Epithelial cell of proximal tubule (primary cell): ENCODE measurements at regions not wholly inside any gene's neighbourhood (a gene's known extent, or its start where the extent isn't known, plus 50 kb on each side); places are given as distances from the start of the nearest gene placed in this dataset.
"Not testable (repeated sequence)": the region's sequence is repeated elsewhere in the genome, so short reads cannot be mapped to it uniquely, and the experiment has no call there.

Experiments
- DNase-seq: peaks from one replicate; pipeline ENCODE4 v3.0.0-alpha.2; 2011; ENCODE audit warnings: low read depth
- H3K4me3 ChIP-seq: 2 replicates; pipeline ENCODE4 v1.5.1; 2011; ENCODE audit warnings: low read depth, mild to moderate bottlenecking, low read length

DNA sequence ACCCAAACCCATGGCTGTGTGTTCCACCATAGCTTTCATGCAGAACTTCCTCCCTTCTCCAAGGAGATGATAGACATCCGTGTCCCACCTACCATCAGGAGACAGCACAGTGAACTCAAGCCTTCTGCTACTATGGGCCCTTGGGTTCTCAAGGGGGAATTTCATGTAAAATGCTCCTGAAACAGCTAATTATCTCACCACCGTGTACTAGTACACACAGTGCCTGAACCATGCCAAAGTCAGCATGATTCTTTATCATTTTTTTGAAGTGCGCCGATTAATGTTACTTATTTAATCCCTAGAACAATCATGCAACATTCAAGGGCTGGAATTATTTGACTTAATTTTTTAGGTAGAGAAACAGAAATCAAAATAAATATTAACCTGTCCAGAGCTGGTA lies 147.2 kb downstream of the PPIAL4A start:
- H3K4me3 ChIP-seq, DNase-seq: not testable (repeated sequence)

- not testable (repeated sequence) for H3K4me3 ChIP-seq, DNase-seq
Observed at GRCh38 chr1:121040974-121041373, 143.2 kb downstream of the FAM72B start.

DNA sequence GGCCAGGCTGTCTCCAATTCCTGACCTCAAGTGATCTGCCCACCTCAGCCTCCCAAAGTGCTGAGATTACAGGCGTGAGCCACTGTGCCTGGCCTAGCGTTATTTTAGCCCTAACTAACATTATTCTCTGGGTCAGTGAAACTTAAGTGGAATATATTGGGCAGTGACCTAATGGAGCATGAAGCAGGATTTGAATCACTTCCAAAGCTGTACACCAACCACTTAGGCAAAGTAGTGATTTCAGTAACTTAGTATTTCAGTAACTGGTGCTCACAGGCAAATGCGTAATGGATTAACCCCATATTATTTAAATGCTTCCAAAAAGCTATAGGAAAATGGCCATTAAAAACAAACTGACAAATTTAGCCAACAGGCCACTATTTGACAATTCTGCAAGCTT lies 142.6 kb downstream of the FAM72B start:
- DNase-seq, result peak; percentile 0
- H3K4me3 ChIP-seq, result not testable (repeated sequence)

- DNase-seq, H3K4me3 ChIP-seq: not testable (repeated sequence)
Observed at GRCh38 chr1:121042882-121043281, 141.3 kb downstream of the FAM72B start.

- DNase-seq, H3K4me3 ChIP-seq: not testable (repeated sequence)
Observed at GRCh38 chr1:121048293-121048752, 135.8 kb downstream of the FAM72B start.

- DNase-seq, H3K4me3 ChIP-seq: not testable (repeated sequence)
Observed at GRCh38 chr1:121048769-121049443, 135.2 kb downstream of the FAM72B start.

GRCh38 chr1:121050097-121050496 lies 134.0 kb downstream of the FAM72B start:
- H3K4me3 ChIP-seq, DNase-seq: not testable (repeated sequence)

GRCh38 chr1:121051161-121051790 lies 132.9 kb downstream of the FAM72B start:
- not testable (repeated sequence) for H3K4me3 ChIP-seq, DNase-seq

GRCh38 chr1:121052081-121052660 lies 132.0 kb downstream of the FAM72B start:
- not testable (repeated sequence) for H3K4me3 ChIP-seq, DNase-seq

GRCh38 chr1:121054928-121055327 lies 129.2 kb downstream of the FAM72B start:
- not testable (repeated sequence) for H3K4me3 ChIP-seq, DNase-seq

- not testable (repeated sequence) for H3K4me3 ChIP-seq, DNase-seq
Observed at GRCh38 chr1:121066925-121067324, 117.2 kb downstream of the FAM72B start.

DNA sequence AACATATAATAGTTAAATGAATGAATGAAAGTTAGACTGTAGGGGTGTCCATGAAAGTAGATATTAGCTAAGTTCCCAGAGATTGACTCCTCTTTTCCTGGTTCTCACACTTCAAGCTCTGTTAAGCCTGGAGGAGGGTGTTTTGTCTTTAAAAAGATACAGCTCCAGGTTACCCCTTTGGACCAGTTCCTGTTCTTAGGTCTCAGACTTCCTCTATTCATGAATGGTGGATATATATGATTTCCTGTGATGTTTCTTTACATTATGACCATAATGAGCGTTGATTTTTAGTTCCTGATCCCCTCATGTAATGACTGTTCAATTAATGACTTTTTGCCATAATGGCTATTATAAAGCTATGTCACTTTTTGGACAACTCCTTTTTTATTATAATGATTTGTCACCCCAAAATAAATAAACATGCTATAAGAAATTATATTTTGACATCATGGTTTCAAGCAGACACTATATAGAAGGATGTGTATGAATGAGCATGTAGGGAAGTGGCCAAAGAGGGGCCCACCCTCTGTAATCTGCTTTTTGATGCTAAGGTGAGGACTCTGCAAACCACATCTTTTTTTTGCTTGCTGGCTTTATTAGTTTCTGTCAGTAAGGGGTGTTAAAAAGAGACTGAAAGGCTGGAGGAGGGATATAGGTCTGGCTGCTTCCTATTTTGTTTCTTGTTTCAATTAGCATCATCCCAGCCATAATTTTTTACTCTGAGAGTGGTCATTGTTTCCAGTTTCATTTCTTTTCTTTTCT lies 115.2 kb downstream of the FAM72B start:
- not testable (repeated sequence) for H3K4me3 ChIP-seq, DNase-seq

DNA sequence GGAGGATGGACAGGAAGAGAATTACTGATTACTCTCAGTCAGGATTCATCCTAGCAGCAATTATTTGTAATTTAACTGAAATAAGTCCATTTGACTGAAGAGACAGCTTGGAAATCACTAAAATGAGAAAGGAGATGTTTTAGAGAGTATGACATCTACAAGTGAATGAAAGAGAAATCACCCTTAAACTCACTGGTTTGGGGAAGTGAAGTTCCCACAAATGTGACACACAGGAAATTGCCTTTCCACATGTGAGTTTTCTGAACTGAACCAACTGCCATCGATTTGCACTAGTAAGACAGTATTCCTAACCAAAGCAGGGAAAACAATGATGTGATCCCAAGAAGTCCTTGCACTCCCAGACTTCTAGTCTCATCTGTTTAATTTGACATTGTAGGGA lies 110.3 kb downstream of the FAM72B start:
- not testable (repeated sequence) for DNase-seq, H3K4me3 ChIP-seq

DNA sequence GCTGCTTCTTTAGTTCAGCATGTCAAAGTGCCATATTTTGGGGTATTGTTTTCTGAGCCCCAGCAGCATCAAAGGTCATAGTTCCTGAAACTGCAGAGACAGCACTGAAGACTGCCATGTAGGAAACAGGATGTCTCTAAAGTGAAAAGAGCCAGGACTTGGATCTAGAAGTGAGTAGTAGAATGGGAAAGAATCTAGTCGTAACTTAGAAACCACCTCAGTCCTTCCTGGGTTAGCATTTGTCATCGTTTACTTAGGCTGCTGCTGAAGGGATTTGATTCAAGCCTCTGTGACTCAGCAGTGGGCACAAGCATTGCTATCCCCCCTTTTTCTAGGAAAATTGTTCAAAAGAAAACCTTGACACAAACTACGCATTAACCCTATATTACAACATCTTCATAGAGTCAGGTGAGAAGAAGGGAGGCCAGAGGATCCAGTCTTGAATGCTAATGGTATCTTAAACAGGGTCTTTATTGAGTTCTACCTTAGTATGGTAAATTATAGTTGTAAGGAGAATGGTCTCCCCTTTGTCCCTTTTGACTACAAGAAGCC lies 108.8 kb downstream of the FAM72B start:
- DNase-seq, H3K4me3 ChIP-seq: not testable (repeated sequence)

GRCh38 chr1:121076674-121077073 lies 107.5 kb downstream of the FAM72B start:
- not testable (repeated sequence) for DNase-seq, H3K4me3 ChIP-seq

DNA sequence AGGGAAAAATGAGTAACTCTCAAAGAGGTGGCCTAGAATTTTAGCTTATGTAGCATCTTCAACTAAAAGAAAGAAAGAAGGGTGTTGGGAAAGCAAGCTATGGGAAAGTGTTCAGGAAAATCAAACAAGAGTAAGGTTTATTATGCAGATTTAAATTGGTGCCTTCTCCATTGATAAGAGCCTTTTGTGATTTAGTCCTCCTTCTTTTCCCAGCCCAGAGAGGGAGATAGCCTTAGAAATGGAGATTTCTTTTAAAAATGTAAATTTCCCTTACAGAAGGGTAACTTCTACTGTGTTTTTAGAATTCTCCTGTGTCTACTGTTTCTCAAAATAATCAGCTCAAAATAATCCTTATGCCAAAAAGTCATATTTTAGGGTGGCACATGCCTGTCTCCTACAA lies 104.5 kb downstream of the FAM72B start:
- DNase-seq, H3K4me3 ChIP-seq: not testable (repeated sequence)

DNA sequence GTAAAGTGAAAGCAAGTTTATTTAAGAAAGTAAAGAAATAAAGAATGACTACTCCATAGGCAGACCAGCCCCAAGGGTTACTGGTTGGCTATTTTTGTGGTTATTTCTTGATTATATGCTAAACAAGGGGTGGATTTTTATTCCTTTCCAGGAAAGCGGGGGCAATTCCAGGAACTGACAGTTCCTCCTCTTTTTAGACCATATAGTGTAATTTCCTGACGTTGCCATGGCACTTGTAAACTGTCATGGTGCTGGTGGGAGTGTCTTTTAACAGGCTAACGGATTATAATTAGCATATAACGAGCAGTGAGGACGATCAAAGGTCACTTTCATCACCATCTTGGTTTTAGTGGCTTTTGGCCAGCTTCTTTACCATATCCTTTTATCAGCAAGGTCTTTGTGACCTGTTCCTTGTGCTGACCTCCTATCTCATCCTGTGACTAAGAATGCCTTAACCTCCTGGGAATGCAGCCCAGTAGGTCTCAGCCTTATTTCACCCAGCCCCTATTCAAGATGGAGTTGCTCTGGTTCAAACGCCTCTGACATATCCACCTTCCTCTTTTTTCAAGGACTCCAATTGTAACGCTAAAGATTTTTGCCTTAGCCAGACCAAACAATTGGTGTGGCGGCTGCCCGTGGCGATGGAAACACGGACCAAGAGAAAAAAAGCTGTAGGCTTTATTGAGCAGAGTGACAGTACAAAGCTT lies 103.8 kb downstream of the FAM72B start:
- not testable (repeated sequence) for DNase-seq, H3K4me3 ChIP-seq

- not testable (repeated sequence) for H3K4me3 ChIP-seq, DNase-seq
Observed at GRCh38 chr1:121080904-121081264, 103.3 kb downstream of the FAM72B start.
